H9 (cell line): ENCODE measurements at regions not wholly inside any gene's neighbourhood (a gene's known extent, or its start where the extent isn't known, plus 50 kb on each side); places are given as distances from the start of the nearest gene placed in this dataset.

Experiments
- DNase-seq: peaks from one replicate; pipeline ENCODE4 v3.0.0-alpha.2; 2017
- H2AFZ ChIP-seq: one replicate; pipeline ENCODE4 v1.6.1; 2013; ENCODE audit warnings: mild to moderate bottlenecking, low read length, control low read depth, moderate library complexity
- H2AK5ac ChIP-seq: 2 replicates; pipeline ENCODE4 v1.6.1; 2013; ENCODE audit warnings: low read length, control low read depth, mixed read lengths; ENCODE audit not compliant: insufficient read length
- H2BK120ac ChIP-seq: one replicate; pipeline ENCODE4 v1.6.1; 2013; ENCODE audit warnings: low read depth, mild to moderate bottlenecking, low read length, control low read depth, inconsistent platforms; ENCODE audit not compliant: poor library complexity, severe bottlenecking
- H2BK12ac ChIP-seq: 2 replicates; pipeline ENCODE4 v1.6.1; 2013; ENCODE audit warnings: low read length, control low read depth, mixed read lengths, low read depth; ENCODE audit not compliant: insufficient read length
- H2BK15ac ChIP-seq: 2 replicates; pipeline ENCODE4 v1.6.1; 2013; ENCODE audit warnings: low read depth, low read length, control low read depth
- H2BK20ac ChIP-seq: one replicate; pipeline ENCODE4 v1.6.1; 2013; ENCODE audit warnings: low read depth, mild to moderate bottlenecking, low read length, control low read depth, inconsistent platforms; ENCODE audit not compliant: poor library complexity, severe bottlenecking
- H2BK5ac ChIP-seq: 2 replicates; pipeline ENCODE4 v1.6.1; 2013; ENCODE audit warnings: low read length, control low read depth, mixed read lengths; ENCODE audit not compliant: insufficient read length
- H3K14ac ChIP-seq: 2 replicates; pipeline ENCODE4 v1.6.1; 2013; ENCODE audit warnings: low read length, control low read depth; ENCODE audit not compliant: insufficient read depth
- H3K18ac ChIP-seq: 2 replicates; pipeline ENCODE4 v1.6.1; 2013; ENCODE audit warnings: low read depth, mild to moderate bottlenecking, mixed read lengths, low read length, control low read depth; ENCODE audit not compliant: insufficient read length
- H3K23ac ChIP-seq: 2 replicates; pipeline ENCODE4 v1.6.1; 2013; ENCODE audit warnings: low read length, control low read depth, mixed read lengths, low read depth; ENCODE audit not compliant: insufficient read length
- H3K23me2 ChIP-seq: 2 replicates; pipeline ENCODE4 v1.6.1; 2013; ENCODE audit warnings: low read depth, mild to moderate bottlenecking, mixed read lengths, low read length, control low read depth; ENCODE audit not compliant: insufficient read length, poor library complexity, severe bottlenecking
- H3K27ac ChIP-seq: 2 replicates; pipeline ENCODE4 v1.5.1; 2013; ENCODE audit warnings: low read length, control low read depth, mixed read lengths, low read depth; ENCODE audit not compliant: insufficient read length
- H3K27me3 ChIP-seq: 2 replicates; pipeline ENCODE4 v1.6.1; 2013; ENCODE audit warnings: low read length, control low read depth, inconsistent platforms; ENCODE audit not compliant: insufficient read depth
- H3K4ac ChIP-seq: 2 replicates; pipeline ENCODE4 v1.6.1; 2013; ENCODE audit warnings: low read depth, mild to moderate bottlenecking, control low read depth, inconsistent platforms, low read length, moderate library complexity
- H3K4me1 ChIP-seq: 2 replicates; pipeline ENCODE4 v1.6.1; 2013; ENCODE audit warnings: low read length, control low read depth, inconsistent platforms; ENCODE audit not compliant: insufficient read depth
- H3K4me2 ChIP-seq: 2 replicates; pipeline ENCODE4 v1.6.1; 2013; ENCODE audit warnings: low read length, control low read depth, mixed read lengths; ENCODE audit not compliant: insufficient read length, insufficient read depth
- H3K56ac ChIP-seq: 2 replicates; pipeline ENCODE4 v1.6.1; 2013; ENCODE audit warnings: low read depth, mild to moderate bottlenecking, mixed read lengths, low read length, control low read depth; ENCODE audit not compliant: insufficient read length
- H3K79me1 ChIP-seq: 2 replicates; pipeline ENCODE4 v1.6.1; 2013; ENCODE audit warnings: low read depth, mild to moderate bottlenecking, moderate library complexity, low read length, control low read depth, inconsistent platforms; ENCODE audit not compliant: insufficient read depth, poor library complexity, severe bottlenecking
- H3K79me2 ChIP-seq: 2 replicates; pipeline ENCODE4 v1.6.1; 2013; ENCODE audit warnings: low read length, control low read depth, inconsistent platforms; ENCODE audit not compliant: insufficient read depth
- H3K9ac ChIP-seq: 2 replicates; pipeline ENCODE4 v1.6.1; 2013; ENCODE audit warnings: low read length, control low read depth, mixed read lengths; ENCODE audit not compliant: insufficient read length; ENCODE audit errors: extremely low read depth
- H3K9me3 ChIP-seq: one replicate; pipeline ENCODE4 v1.6.1; 2013; ENCODE audit warnings: low read depth, low read length, inconsistent platforms; ENCODE audit not compliant: control insufficient read depth
- H3T11ph ChIP-seq: one replicate; pipeline ENCODE4 v1.6.1; 2013; ENCODE audit warnings: mild to moderate bottlenecking, low read length, control low read depth, inconsistent platforms
- H4K20me1 ChIP-seq: one replicate; pipeline ENCODE4 v1.6.1; 2013; ENCODE audit not compliant: control insufficient read depth, insufficient read length, insufficient read depth
- H4K5ac ChIP-seq: 2 replicates; pipeline ENCODE4 v1.6.1; 2013; ENCODE audit warnings: low read depth, mild to moderate bottlenecking, mixed read lengths, low read length, control low read depth; ENCODE audit not compliant: insufficient read length
- H4K8ac ChIP-seq: replicated peaks from 2 replicates; pipeline ENCODE4 v1.6.1; 2013; ENCODE audit warnings: low read length, control low read depth, mixed read lengths, low read depth; ENCODE audit not compliant: insufficient read length
- H4K91ac ChIP-seq: 2 replicates; pipeline ENCODE4 v1.6.1; 2013; ENCODE audit warnings: low read depth, mild to moderate bottlenecking, moderate library complexity, mixed read lengths, low read length, control low read depth; ENCODE audit not compliant: insufficient read length
- H3K27ac Mint-ChIP-seq, 3 experiments: 2 replicates in 2 of 3; 3 replicates in 1 of 3; pipeline ENCODE4 v1.8.0; 2020 to 2021; ENCODE audit warnings: mixed read lengths in 3 of 3, mild to moderate bottlenecking in 1 of 3, moderate library complexity in 1 of 3
- H3K27me3 Mint-ChIP-seq: 2 replicates; pipeline ENCODE4 v1.8.0; 2021; ENCODE audit warnings: low read depth, mild to moderate bottlenecking, moderate library complexity, mixed read lengths
- H3K36me3 Mint-ChIP-seq, 3 experiments: 2 replicates in 2 of 3; 3 replicates in 1 of 3; pipeline ENCODE4 v1.8.0; 2020 to 2021; ENCODE audit warnings: low read depth in 3 of 3, mixed read lengths in 3 of 3; ENCODE audit not compliant: insufficient read depth in 1 of 3
- H3K4me1 Mint-ChIP-seq, 2 experiments: 2 replicates each; pipeline ENCODE4 v1.8.0; 2020; ENCODE audit warnings: mixed read lengths in 2 of 2
- H3K4me3 Mint-ChIP-seq, 2 experiments: 2 replicates in 1 of 2; 3 replicates in 1 of 2; pipeline ENCODE4 v1.8.0; 2020 to 2021; ENCODE audit warnings: mild to moderate bottlenecking in 2 of 2, mixed read lengths in 2 of 2, moderate library complexity in 1 of 2
- H3K9me3 Mint-ChIP-seq, 2 experiments: 2 replicates in 1 of 2; 3 replicates in 1 of 2; pipeline ENCODE4 v1.8.0; 2020; ENCODE audit warnings: mild to moderate bottlenecking in 2 of 2, mixed read lengths in 2 of 2, moderate library complexity in 1 of 2
- CTCF ChIP-seq: fragments of 200-600 bp; sonication (generic); conservative IDR thresholded peaks from 3 replicates; pipeline ENCODE4 v1.8.0; 2021; ENCODE audit warnings: antibody characterized with exemption, mild to moderate bottlenecking
- WGBS: extraction: QIAGEN DNeasy Blood & Tissue Kit; methylation state at CpG from one replicate; pipeline ENCODE4 v1.1.7; 2013; ENCODE audit warnings: missing lambda C conversion rate, low lambda C conversion rate, mixed read lengths; ENCODE audit not compliant: insufficient read length; ENCODE audit errors: extremely low coverage; 5-methylcytosine and 5-hydroxymethylcytosine counted together

GRCh38 chr17:43326490-43327275 lies 72.1 kb upstream of the ARL4D start:
- H3K4me1 ChIP-seq = no peaks in the 10 kb centered on the region; the same call in 1 of the 2 replicates
- Mint-ChIP-seq H3K4me1 (peaks cover 8 to 11% of the 10 kb centered on the region in 2 experiments), H3K9me3 (peaks cover 0 to 5% of the 10 kb centered on the region in 2 experiments; a peak in 2 of 5 replicates), H3K4me3 (no peak overlapping the region), H3K27me3 (no peaks in the 10 kb centered on the region), H3K36me3 (no peaks in the 10 kb centered on the region), H3K27ac (no peak overlapping the region)
- H2BK20ac ChIP-seq = no peak overlapping the region
- no peaks in the 10 kb centered on the region for H3K27me3 ChIP-seq
- H2AFZ ChIP-seq = no peak overlapping the region
- TF ChIP-seq CTCF = no peak
- H3K18ac ChIP-seq = no peak overlapping the region
- H3K9me3 ChIP-seq = no peaks in the 10 kb centered on the region
- H3K79me1 ChIP-seq = no peaks in the 10 kb centered on the region
- no peak overlapping the region for H3K4ac ChIP-seq
- no peak overlapping the region for H2BK15ac ChIP-seq
- no peak overlapping the region for H3K27ac ChIP-seq
- no peak overlapping the region for H3K14ac ChIP-seq
- H3K79me2 ChIP-seq = no peaks in the 10 kb centered on the region
- no peak overlapping the region for H4K8ac ChIP-seq
- WGBS = no CpG with 5 or more reads among the region's 7 CpGs
- H4K91ac ChIP-seq = no peak overlapping the region
- no peak for DNase-seq
- H3K23me2 ChIP-seq = no peaks in the 10 kb centered on the region
- no peak overlapping the region for H4K5ac ChIP-seq
- H3T11ph ChIP-seq = no peak overlapping the region
- no peak overlapping the region for H2BK120ac ChIP-seq
- no peak overlapping the region for H3K9ac ChIP-seq
- H2AK5ac ChIP-seq = no peak overlapping the region
- no peak overlapping the region for H3K4me2 ChIP-seq
- H4K20me1 ChIP-seq = no peaks in the 10 kb centered on the region
- H2BK12ac ChIP-seq = no peak overlapping the region
- H3K23ac ChIP-seq = no peak overlapping the region
- H3K56ac ChIP-seq = no peak overlapping the region
- H2BK5ac ChIP-seq = no peak overlapping the region
